H1 (cell line): ENCODE measurements at regions not wholly inside any gene's neighbourhood (a gene's known extent, or its start where the extent isn't known, plus 50 kb on each side); places are given as distances from the start of the nearest gene placed in this dataset.

ENCODE experiments used
- CTCF ChIA-PET: fragments of 300-600 bp; sonication (Branson Sonifier 250); formaldehyde crosslinking; loops from one replicate; lab custom pipeline; 2021; ENCODE audit not compliant: partially characterized antibody; lab: Charles Lee
- POLR2A ChIA-PET: fragments of 300-600 bp; sonication (Branson Sonifier 250); formaldehyde crosslinking; loops from one replicate; lab custom pipeline; 2021; ENCODE audit warnings: inconsistent platforms; ENCODE audit not compliant: partially characterized antibody; lab: Charles Lee
- DNase-seq, 2 experiments: peaks; one replicate each; pipeline versions ENCODE4 v3.0.0 to v3.0.0-alpha.2; 2010 to 2022; ENCODE audit warnings: low spot score in 2 of 2, low read depth in 1 of 2, mixed read lengths in 1 of 2
- FAIRE-seq: peaks from 2 replicates; lab custom pipeline; 2011; peaks lifted over from hg19 to GRCh38; lab: Jason Lieb, UNC
- H2AFZ ChIP-seq: 2 replicates; pipeline ENCODE4 v1.8.1; 2012; ENCODE audit warnings: low read length, inconsistent platforms
- H2AK5ac ChIP-seq: 2 replicates; pipeline ENCODE4 v1.6.1; 2013; ENCODE audit warnings: low read depth, low read length
- H2BK120ac ChIP-seq: replicated peaks from 2 replicates; pipeline ENCODE3; 2013; ENCODE audit warnings: low read depth, low read length, inconsistent platforms
- H2BK12ac ChIP-seq: 2 replicates; pipeline ENCODE4 v1.6.1; 2013; ENCODE audit warnings: low read depth, low read length
- H2BK15ac ChIP-seq: 2 replicates; pipeline ENCODE4 v1.6.1; 2013; ENCODE audit warnings: low read length
- H2BK20ac ChIP-seq: 2 replicates; pipeline ENCODE4 v1.6.1; 2013; ENCODE audit warnings: low read length
- H2BK5ac ChIP-seq: 2 replicates; pipeline ENCODE4 v1.6.1; 2013; ENCODE audit warnings: low read depth, low read length
- H3K14ac ChIP-seq: 2 replicates; pipeline ENCODE4 v1.6.1; 2013; ENCODE audit warnings: inconsistent platforms; ENCODE audit not compliant: insufficient read length
- H3K18ac ChIP-seq: 2 replicates; pipeline ENCODE4 v1.6.1; 2013; ENCODE audit warnings: low read length; ENCODE audit errors: extremely low read depth
- H3K23ac ChIP-seq: 2 replicates; pipeline ENCODE4 v1.6.1; 2013; ENCODE audit warnings: inconsistent platforms; ENCODE audit not compliant: insufficient read length
- H3K23me2 ChIP-seq: 2 replicates; pipeline ENCODE4 v1.6.1; 2013; ENCODE audit warnings: low read depth, low read length
- H3K27ac ChIP-seq: 2 replicates; pipeline ENCODE4 v1.6.1; 2011; ENCODE audit warnings: low read depth, low read length, inconsistent platforms
- H3K27me3 ChIP-seq, 4 experiments: replicated peaks in 1 of 4; 1 replicate in 1 of 4; 2 replicates in 3 of 4; pipeline versions ENCODE4 v1.6.1 to v1.8.1; 2011 to 2013; ENCODE audit warnings: low read length in 3 of 4, mild to moderate bottlenecking in 3 of 4, inconsistent platforms in 2 of 4, mixed read lengths in 2 of 4, moderate library complexity in 1 of 4; ENCODE audit not compliant: control insufficient read depth in 3 of 4, insufficient read depth in 3 of 4; ENCODE audit errors: extremely low read depth in 1 of 4
- H3K36me3 ChIP-seq, 4 experiments: 2 replicates each; pipeline versions ENCODE4 v1.6.1 to v1.8.1; 2011 to 2013; ENCODE audit warnings: mild to moderate bottlenecking in 4 of 4, low read length in 3 of 4, moderate library complexity in 2 of 4, control low read depth in 1 of 4, inconsistent platforms in 1 of 4; ENCODE audit not compliant: insufficient read depth in 4 of 4, control insufficient read depth in 2 of 4
- H3K4ac ChIP-seq: replicated peaks from 2 replicates; pipeline ENCODE3; 2013; ENCODE audit warnings: low read length, low read depth, mixed read lengths, inconsistent platforms; ENCODE audit not compliant: insufficient read length
- H3K4me1 ChIP-seq, 4 experiments: replicated peaks in 1 of 4; 1 replicate in 1 of 4; 2 replicates in 3 of 4; pipeline versions ENCODE4 v1.6.1 to v1.8.1; 2011 to 2013; ENCODE audit warnings: low read length in 3 of 4, inconsistent platforms in 2 of 4, mixed read lengths in 1 of 4; ENCODE audit not compliant: insufficient read depth in 4 of 4, control insufficient read depth in 3 of 4
- H3K4me2 ChIP-seq, 2 experiments: 2 replicates each; pipeline versions ENCODE4 v1.6.1 to v1.8.1; 2011 to 2013; ENCODE audit warnings: low read depth in 2 of 2, low read length in 2 of 2, control low read depth in 1 of 2, inconsistent platforms in 1 of 2, mild to moderate bottlenecking in 1 of 2; ENCODE audit not compliant: insufficient read depth in 1 of 2
- H3K4me3 ChIP-seq, 4 experiments: fragments of 200-600, 300-600 bp in 1 of 4; sonication (generic), shearing (Covaris generic), sonication (Bioruptor Twin) in 1 of 4; 2 replicates each; pipeline versions ENCODE4 v1.5.1 to v1.8.1; 2011 to 2016; ENCODE audit warnings: low read length in 4 of 4, low read depth in 3 of 4, control low read depth in 2 of 4, inconsistent platforms in 2 of 4, mild to moderate bottlenecking in 2 of 4, mixed read lengths in 1 of 4, moderate library complexity in 1 of 4; ENCODE audit not compliant: insufficient read depth in 2 of 4; ENCODE audit errors: extremely low read depth in 1 of 4
- H3K56ac ChIP-seq: replicated peaks from 2 replicates; pipeline ENCODE3; 2013; ENCODE audit warnings: low read depth, mild to moderate bottlenecking, mixed read lengths, low read length, inconsistent platforms; ENCODE audit not compliant: insufficient read length
- H3K79me1 ChIP-seq: 2 replicates; pipeline ENCODE4 v1.6.1; 2013; ENCODE audit warnings: low read depth, low read length, control low read depth
- H3K79me2 ChIP-seq, 2 experiments: 2 replicates each; pipeline versions ENCODE4 v1.6.1 to v1.8.1; 2012 to 2013; ENCODE audit warnings: low read length in 2 of 2, mild to moderate bottlenecking in 2 of 2, inconsistent platforms in 1 of 2; ENCODE audit not compliant: insufficient read depth in 2 of 2, control insufficient read depth in 1 of 2
- H3K9ac ChIP-seq, 4 experiments: replicated peaks in 1 of 4; 1 replicate in 1 of 4; 2 replicates in 3 of 4; pipeline versions ENCODE4 v1.6.1 to v1.8.1; 2011 to 2013; ENCODE audit warnings: low read depth in 3 of 4, low read length in 3 of 4, control low read depth in 2 of 4, mild to moderate bottlenecking in 2 of 4, moderate library complexity in 2 of 4, inconsistent platforms in 1 of 4; ENCODE audit errors: extremely low read depth in 1 of 4
- H3K9me3 ChIP-seq, 2 experiments: 2 replicates each; pipeline versions ENCODE4 v1.6.1 to v1.8.1; 2012 to 2013; ENCODE audit warnings: mild to moderate bottlenecking in 2 of 2, moderate library complexity in 2 of 2, control low read depth in 1 of 2, inconsistent platforms in 1 of 2, low read depth in 1 of 2, low read length in 1 of 2, mixed read lengths in 1 of 2; ENCODE audit not compliant: insufficient read depth in 2 of 2
- H4K20me1 ChIP-seq, 2 experiments: replicated peaks in 1 of 2; 2 replicates each; pipeline versions ENCODE3 to v1.8.1; 2011 to 2013; ENCODE audit warnings: inconsistent platforms in 2 of 2, low read length in 2 of 2, mild to moderate bottlenecking in 1 of 2; ENCODE audit not compliant: insufficient read depth in 2 of 2, control insufficient read depth in 1 of 2
- H4K5ac ChIP-seq: 2 replicates; pipeline ENCODE4 v1.6.1; 2013; ENCODE audit warnings: low read length, low read depth, mixed read lengths, inconsistent platforms; ENCODE audit not compliant: insufficient read length
- H4K8ac ChIP-seq: 2 replicates; pipeline ENCODE4 v1.8.0; 2013; ENCODE audit warnings: mild to moderate bottlenecking, moderate library complexity, low read length, inconsistent platforms; ENCODE audit not compliant: insufficient read depth; ENCODE audit errors: extremely low read depth
- H4K91ac ChIP-seq: replicated peaks from 2 replicates; pipeline ENCODE3; 2013; ENCODE audit warnings: low read length, mixed read lengths, inconsistent platforms; ENCODE audit not compliant: insufficient read length
- CTBP2 ChIP-seq: IDR thresholded peaks from 2 replicates; pipeline ENCODE4 v1.7.0; 2011; ENCODE audit warnings: borderline replicate concordance, mild to moderate bottlenecking, moderate library complexity, mixed read lengths, low read length; ENCODE audit not compliant: insufficient read depth, insufficient read length
- WGBS, 2 experiments: shearing (Covaris generic) in 1 of 2; methylation state at CpG; one replicate each; pipeline versions ENCODE4 v1.1.6 to v1.1.7; 2013 to 2015; ENCODE audit warnings: low lambda C conversion rate in 2 of 2, mixed read lengths in 2 of 2, inconsistent platforms in 1 of 2, low coverage in 1 of 2, missing lambda C conversion rate in 1 of 2; ENCODE audit not compliant: insufficient replicate concordance in 2 of 2, insufficient coverage in 1 of 2, insufficient read length in 1 of 2; ENCODE audit errors: extremely low coverage in 1 of 2, missing lambda C conversion rate in 1 of 2; 5-methylcytosine and 5-hydroxymethylcytosine counted together

- Histone ChIP-seq H4K5ac (no peak overlapping the region), H3K4me1 (no peaks in the 10 kb centered on the region), H3K27me3 (no peaks in the 10 kb centered on the region), H3K9me3 (no peaks in the 10 kb centered on the region), H2AFZ (no peak overlapping the region), H3K14ac (no peak overlapping the region), H2BK15ac (no peak overlapping the region), H3K23ac (no peak overlapping the region), H2BK120ac (no peak overlapping the region), H3K23me2 (no peaks in the 10 kb centered on the region), H2BK12ac (no peak overlapping the region), H2AK5ac (no peak overlapping the region), H4K91ac (no peak overlapping the region), H2BK20ac (no peak overlapping the region), H3K9ac (no peak overlapping the region), H3K56ac (no peak overlapping the region), H4K20me1 (no peaks in the 10 kb centered on the region), H3K4ac (no peak overlapping the region), H3K79me1 (no peaks in the 10 kb centered on the region), H3K4me3 (no peak overlapping the region), H3K4me2 (no peak overlapping the region), H4K8ac (no peak overlapping the region), H3K27ac (no peak overlapping the region), H3K36me3 (no peaks in the 10 kb centered on the region), H3K18ac (no peak overlapping the region), H3K79me2 (no peaks in the 10 kb centered on the region), H2BK5ac (no peak overlapping the region)
- DNase-seq = no peak
- no peak for FAIRE-seq
- WGBS, 2 experiments = 84% methylated on average over 2 of the region's 2 CpGs; no CpG with 5 or more reads in 1 of the 2 experiments
- TF ChIP-seq CTBP2 = no peak
- CTCF ChIA-PET = interaction anchor here (0.7 kb wide), 1 partner anchor 167 kb away, joined by 3 read pairs; no protein-coding TSS in a partner anchor
- POLR2A ChIA-PET = no interaction called here
These were observed 244.0 kb downstream of the FIGN start for GRCh38 chr2:163491850-163492249.
